DND-41 (cell line): ENCODE measurements at regions not wholly inside any gene's neighbourhood (a gene's known extent, or its start where the extent isn't known, plus 50 kb on each side); places are given as distances from the start of the nearest gene placed in this dataset.
"Not testable (repeated sequence)": the region's sequence is repeated elsewhere in the genome, so short reads cannot be mapped to it uniquely, and the experiment has no call there.

Experiments
- ATAC-seq: fragments of 200-7000 bp; cut with Tn5 transposase; 3 replicates; pipeline ENCODE4 v1.9.1; 2021; ENCODE audit warnings: low read depth; ENCODE audit not compliant: insufficient read depth
- DNase-seq: peaks from one replicate; pipeline ENCODE4 v3.0.0-alpha.2; 2020
- H2AFZ ChIP-seq: 2 replicates; pipeline ENCODE4 v1.6.0; 2012; ENCODE audit warnings: low read depth, low read length
- H3K27ac ChIP-seq: 2 replicates; pipeline ENCODE4 v1.5.1; 2012; ENCODE audit warnings: low read length, inconsistent platforms
- H3K27me3 ChIP-seq: fragments of 200-600 bp; sonication (generic); 2 replicates; pipeline ENCODE4 v1.6.0; 2012; ENCODE audit warnings: low read length, mild to moderate bottlenecking, inconsistent platforms; ENCODE audit not compliant: insufficient read depth, poor library complexity
- H3K36me3 ChIP-seq: 2 replicates; pipeline ENCODE4 v1.5.1; 2012; ENCODE audit warnings: low read length, inconsistent platforms; ENCODE audit not compliant: insufficient read depth
- H3K4me1 ChIP-seq: 2 replicates; pipeline ENCODE4 v1.5.1; 2012; ENCODE audit warnings: mild to moderate bottlenecking, low read length; ENCODE audit not compliant: insufficient read depth
- H3K4me2 ChIP-seq: 2 replicates; pipeline ENCODE4 v1.6.0; 2012; ENCODE audit warnings: mild to moderate bottlenecking, moderate library complexity, low read length, inconsistent platforms; ENCODE audit not compliant: insufficient read depth
- H3K4me3 ChIP-seq, 2 experiments: fragments of 200-600 bp in 1 of 2; shearing (Covaris generic) in 1 of 2; 2 replicates each; pipeline ENCODE4 v1.5.1; 2012 to 2016; ENCODE audit warnings: inconsistent platforms in 2 of 2, low read length in 2 of 2, mild to moderate bottlenecking in 2 of 2, low read depth in 1 of 2, moderate library complexity in 1 of 2
- H3K79me2 ChIP-seq: 2 replicates; pipeline ENCODE4 v1.6.0; 2012; ENCODE audit warnings: low read length, inconsistent platforms; ENCODE audit not compliant: insufficient read depth
- H3K9ac ChIP-seq: 2 replicates; pipeline ENCODE4 v1.6.0; 2012; ENCODE audit warnings: low read depth, mild to moderate bottlenecking, inconsistent platforms, low read length, moderate library complexity
- H3K9me3 ChIP-seq: 2 replicates; pipeline ENCODE4 v1.5.1; 2012; ENCODE audit warnings: low read length, moderate library complexity, mild to moderate bottlenecking, inconsistent platforms; ENCODE audit not compliant: insufficient read depth, severe bottlenecking
- H4K20me1 ChIP-seq: 2 replicates; pipeline ENCODE4 v1.6.0; 2012; ENCODE audit warnings: low read length; ENCODE audit not compliant: insufficient read depth
- EZH2 ChIP-seq: IDR thresholded peaks from 3 replicates; pipeline ENCODE4 v1.6.1; 2012; ENCODE audit warnings: borderline replicate concordance, low read depth, mild to moderate bottlenecking, moderate library complexity, low read length, inconsistent platforms; ENCODE audit not compliant: severe bottlenecking
- TF ChIP-seq, protein P1 (sequence below): IDR thresholded peaks from 2 replicates; pipeline ENCODE4 v1.5.1; 2012; ENCODE audit warnings: borderline replicate concordance, low read length, moderate library complexity, mild to moderate bottlenecking; ENCODE audit not compliant: poor library complexity, severe bottlenecking; ENCODE audit errors: extremely low read depth

DNA sequence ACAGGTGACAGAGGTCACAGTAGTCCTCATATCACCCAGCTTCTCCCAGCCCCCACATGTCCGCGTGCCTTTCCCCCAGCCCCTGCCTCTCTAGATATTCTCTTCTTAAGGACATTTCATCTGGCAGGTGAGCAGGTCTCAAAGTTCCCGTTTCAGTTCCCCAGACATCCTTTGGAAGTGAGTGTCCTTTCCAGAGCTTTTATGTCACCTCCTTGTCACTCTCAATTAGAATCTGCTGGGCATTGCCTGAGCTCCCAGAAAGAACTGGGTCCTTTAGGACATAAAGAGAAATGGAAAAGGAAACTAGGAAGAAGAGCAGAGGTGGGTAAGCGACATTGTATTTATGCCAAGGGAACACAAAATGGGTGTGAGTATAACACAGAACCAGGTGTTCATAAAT, 66.9 kb upstream of the CEP85L start:
- H4K20me1 ChIP-seq = no peaks in the 10 kb centered on the region
- peaks cover 32% of the 10 kb centered on the region for H3K4me1 ChIP-seq
- H3K36me3 ChIP-seq = no peaks in the 10 kb centered on the region
- H3K27me3 ChIP-seq = no peaks in the 10 kb centered on the region
- no peak overlapping the region for H3K9ac ChIP-seq
- no peaks in the 10 kb centered on the region for H3K9me3 ChIP-seq
- H3K79me2 ChIP-seq = no peaks in the 10 kb centered on the region
- no peak overlapping the region for H2AFZ ChIP-seq
- no peak overlapping the region for H3K27ac ChIP-seq
- H3K4me3 ChIP-seq = no peak overlapping the region
- DNase-seq (no peak), ATAC-seq (no peak)
- H3K4me2 ChIP-seq = no peak overlapping the region
- TF ChIP-seq EZH2 = no peak
- TF ChIP-seq, protein P1, sequence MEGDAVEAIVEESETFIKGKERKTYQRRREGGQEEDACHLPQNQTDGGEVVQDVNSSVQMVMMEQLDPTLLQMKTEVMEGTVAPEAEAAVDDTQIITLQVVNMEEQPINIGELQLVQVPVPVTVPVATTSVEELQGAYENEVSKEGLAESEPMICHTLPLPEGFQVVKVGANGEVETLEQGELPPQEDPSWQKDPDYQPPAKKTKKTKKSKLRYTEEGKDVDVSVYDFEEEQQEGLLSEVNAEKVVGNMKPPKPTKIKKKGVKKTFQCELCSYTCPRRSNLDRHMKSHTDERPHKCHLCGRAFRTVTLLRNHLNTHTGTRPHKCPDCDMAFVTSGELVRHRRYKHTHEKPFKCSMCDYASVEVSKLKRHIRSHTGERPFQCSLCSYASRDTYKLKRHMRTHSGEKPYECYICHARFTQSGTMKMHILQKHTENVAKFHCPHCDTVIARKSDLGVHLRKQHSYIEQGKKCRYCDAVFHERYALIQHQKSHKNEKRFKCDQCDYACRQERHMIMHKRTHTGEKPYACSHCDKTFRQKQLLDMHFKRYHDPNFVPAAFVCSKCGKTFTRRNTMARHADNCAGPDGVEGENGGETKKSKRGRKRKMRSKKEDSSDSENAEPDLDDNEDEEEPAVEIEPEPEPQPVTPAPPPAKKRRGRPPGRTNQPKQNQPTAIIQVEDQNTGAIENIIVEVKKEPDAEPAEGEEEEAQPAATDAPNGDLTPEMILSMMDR = no peak

- DNase-seq (no peak), ATAC-seq (no peak)
- H3K4me1 ChIP-seq = peaks cover 32% of the 10 kb centered on the region
- H3K27me3 ChIP-seq = no peaks in the 10 kb centered on the region
- no peaks in the 10 kb centered on the region for H3K79me2 ChIP-seq
- H3K27ac ChIP-seq = no peak overlapping the region
- H3K4me2 ChIP-seq = no peak overlapping the region
- H3K4me3 ChIP-seq = no peak overlapping the region
- no peak overlapping the region for H3K9ac ChIP-seq
- H3K9me3 ChIP-seq = no peaks in the 10 kb centered on the region
- H3K36me3 ChIP-seq = no peaks in the 10 kb centered on the region
- H2AFZ ChIP-seq = no peak overlapping the region
- H4K20me1 ChIP-seq = no peaks in the 10 kb centered on the region
- TF ChIP-seq EZH2 = no peak
- TF ChIP-seq, protein P1 = no peak
Measured at GRCh38 chr6:118717106-118717505, 65.7 kb upstream of the CEP85L start.

GRCh38 chr6:118715907-118716306, 64.5 kb upstream of the CEP85L start:
- H3K27ac ChIP-seq, ATAC-seq: not testable (repeated sequence)

GRCh38 chr6:118715376-118715775, 64.0 kb upstream of the CEP85L start:
- Histone ChIP-seq H3K9ac (no peak overlapping the region), H3K27ac (no peak overlapping the region), H4K20me1 (no peaks in the 10 kb centered on the region), H3K4me2 (no peak overlapping the region), H3K4me1 (peaks cover 26% of the 10 kb centered on the region), H2AFZ (no peak overlapping the region), H3K9me3 (no peaks in the 10 kb centered on the region), H3K27me3 (no peaks in the 10 kb centered on the region), H3K36me3 (no peaks in the 10 kb centered on the region), H3K4me3 (no peak overlapping the region), H3K79me2 (no peaks in the 10 kb centered on the region)
- ATAC-seq = no peak
- TF ChIP-seq, protein P1 = no peak
- TF ChIP-seq EZH2 = no peak
- no peak for DNase-seq

More at GRCh38 chr6:118715907-118716306, 64.5 kb upstream of the CEP85L start:
- not testable (repeated sequence) for H2AFZ ChIP-seq, H3K4me2 ChIP-seq, H3K9me3 ChIP-seq, H3K27me3 ChIP-seq, H4K20me1 ChIP-seq, H3K4me3 ChIP-seq, DNase-seq, H3K36me3 ChIP-seq, H3K9ac ChIP-seq, H3K79me2 ChIP-seq
- H3K4me1 ChIP-seq = peaks cover 26% of the 10 kb centered on the region
